Activated naive CD4-positive, alpha-beta T cell treated with anti-CD3 and anti-CD28 coated beads, Interleukin-2, amount 50 U/mL, for 24 hours (primary cell): ENCODE measurements at regions not wholly inside any gene's neighbourhood (a gene's known extent, or its start where the extent isn't known, plus 50 kb on each side); places are given as distances from the start of the nearest gene placed in this dataset.
"Not testable (repeated sequence)": the region's sequence is repeated elsewhere in the genome, so short reads cannot be mapped to it uniquely, and the experiment has no call there.

Experiments
- H3K27ac Mint-ChIP-seq: one replicate; pipeline ENCODE4 v1.8.0; 2021; ENCODE audit warnings: mild to moderate bottlenecking, mixed read lengths
- H3K27me3 Mint-ChIP-seq: one replicate; pipeline ENCODE4 v1.8.0; 2021; ENCODE audit warnings: mixed read lengths
- H3K36me3 Mint-ChIP-seq: one replicate; pipeline ENCODE4 v1.8.0; 2021; ENCODE audit warnings: mixed read lengths
- H3K4me1 Mint-ChIP-seq: one replicate; pipeline ENCODE4 v1.8.0; 2021; ENCODE audit warnings: mixed read lengths
- H3K4me3 Mint-ChIP-seq: one replicate; pipeline ENCODE4 v1.8.0; 2021; ENCODE audit warnings: mild to moderate bottlenecking, mixed read lengths
- H3K9me3 Mint-ChIP-seq: one replicate; pipeline ENCODE4 v1.8.0; 2021; ENCODE audit warnings: mixed read lengths

DNA sequence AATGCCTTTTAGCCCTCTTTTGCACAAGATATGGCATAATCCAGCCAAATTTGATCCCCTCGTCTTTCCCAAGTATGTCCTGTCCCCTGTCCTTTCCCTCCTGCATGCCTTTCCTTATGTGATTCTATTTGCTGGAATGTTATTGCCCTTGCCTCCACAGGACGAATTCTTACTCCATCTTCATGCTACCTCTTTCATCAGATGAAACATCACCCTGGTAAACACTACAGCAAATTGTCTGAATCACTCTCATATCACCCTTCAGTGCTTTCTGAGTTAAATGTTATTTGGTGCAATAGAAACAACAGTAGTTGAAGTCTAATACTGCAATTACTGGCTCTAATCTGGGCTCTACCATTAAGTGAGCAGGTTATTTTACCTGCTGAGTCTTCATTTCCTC lies 52.2 kb upstream of the FAT1 start:
- no peaks in the 10 kb centered on the region for H3K4me1 Mint-ChIP-seq
- no peaks in the 10 kb centered on the region for H3K36me3 Mint-ChIP-seq
- peaks cover 15% of the 10 kb centered on the region for H3K9me3 Mint-ChIP-seq
- H3K4me3 Mint-ChIP-seq, result no peak overlapping the region
- no peak overlapping the region for H3K27ac Mint-ChIP-seq
- H3K27me3 Mint-ChIP-seq, result no peaks in the 10 kb centered on the region

DNA sequence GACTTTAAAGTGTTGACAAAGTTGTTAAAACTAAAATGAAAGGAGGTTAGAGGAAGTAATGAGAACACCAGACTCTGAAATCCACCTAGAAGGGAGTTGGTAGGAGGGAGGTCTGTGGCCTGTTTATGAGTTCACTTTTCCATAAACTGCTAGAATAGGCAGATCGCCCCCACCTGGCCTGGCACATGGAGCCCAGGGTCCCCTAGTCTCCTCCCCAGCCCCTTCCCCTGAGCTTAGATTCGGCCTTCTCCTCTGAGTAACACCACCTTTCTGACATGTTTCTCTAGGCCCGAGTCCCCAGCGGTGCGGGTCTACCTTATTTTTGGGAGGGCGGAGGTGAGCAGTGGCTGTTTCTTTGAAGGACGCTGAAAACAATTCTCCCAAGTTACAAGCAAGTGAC lies 54.5 kb upstream of the FAT1 start:
- Mint-ChIP-seq H3K36me3 (no peaks in the 10 kb centered on the region), H3K27me3 (no peaks in the 10 kb centered on the region), H3K9me3 (peaks cover 10% of the 10 kb centered on the region), H3K27ac (no peak overlapping the region), H3K4me1 (no peaks in the 10 kb centered on the region), H3K4me3 (no peak overlapping the region)

- H3K4me1 Mint-ChIP-seq, result no peaks in the 10 kb centered on the region
- H3K27me3 Mint-ChIP-seq, result no peaks in the 10 kb centered on the region
- H3K27ac Mint-ChIP-seq, result no peak overlapping the region
- H3K36me3 Mint-ChIP-seq, result no peaks in the 10 kb centered on the region
- H3K9me3 Mint-ChIP-seq, result peaks cover 4% of the 10 kb centered on the region
- H3K4me3 Mint-ChIP-seq, result no peak overlapping the region
Measured at GRCh38 chr4:186780291-186781031, 56.8 kb upstream of the FAT1 start.

GRCh38 chr4:186781032-186781917 lies 57.6 kb upstream of the FAT1 start:
- Mint-ChIP-seq H3K36me3 (no peaks in the 10 kb centered on the region), H3K4me1 (no peaks in the 10 kb centered on the region), H3K27ac (no peak overlapping the region), H3K27me3 (no peaks in the 10 kb centered on the region), H3K9me3 (peaks cover 4% of the 10 kb centered on the region), H3K4me3 (no peak overlapping the region)

DNA sequence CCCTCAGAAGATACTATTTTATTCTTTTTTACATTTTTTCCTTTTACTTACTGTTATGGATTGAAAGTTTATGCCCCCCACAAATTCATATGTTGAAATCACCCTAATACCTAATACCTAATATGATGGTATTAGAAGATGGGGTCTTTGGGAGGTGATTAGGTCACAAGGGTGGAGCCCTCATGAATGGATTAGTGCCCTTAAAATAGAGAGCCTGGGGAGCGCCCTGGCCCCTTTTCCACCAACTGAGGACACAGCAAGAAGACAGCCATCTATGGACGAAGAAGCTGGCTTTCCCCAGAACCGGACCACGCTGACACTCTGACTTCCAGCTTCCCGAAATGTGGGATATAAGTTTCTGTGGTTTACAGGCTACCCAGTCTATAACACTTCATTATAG lies 58.6 kb upstream of the FAT1 start:
- Mint-ChIP-seq H3K9me3 (peaks cover 4% of the 10 kb centered on the region), H3K4me3 (no peak overlapping the region), H3K36me3 (no peaks in the 10 kb centered on the region), H3K4me1 (no peaks in the 10 kb centered on the region), H3K27me3 (no peaks in the 10 kb centered on the region), H3K27ac (no peak overlapping the region)

DNA sequence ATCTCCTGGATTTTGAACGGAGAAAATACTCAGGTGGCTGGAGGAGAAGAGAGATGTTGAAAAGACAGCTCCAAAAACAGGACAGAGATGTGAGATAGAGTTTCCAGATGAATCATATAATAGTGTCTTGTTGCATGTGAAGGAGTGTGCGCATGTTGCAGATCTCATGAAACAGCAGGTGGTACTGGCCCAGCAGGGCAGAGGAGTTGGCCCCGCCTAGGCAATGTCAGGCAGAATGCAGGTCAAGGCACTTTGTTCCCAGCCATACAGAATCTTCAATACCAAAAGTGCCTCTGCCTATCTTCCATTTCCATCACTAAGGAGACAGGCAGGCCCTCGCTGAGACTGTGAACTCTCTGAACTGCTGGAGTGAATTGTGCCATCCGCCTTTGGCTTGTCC lies 63.9 kb upstream of the FAT1 start:
- no peak overlapping the region for H3K4me3 Mint-ChIP-seq
- no peaks in the 10 kb centered on the region for H3K4me1 Mint-ChIP-seq
- H3K27me3 Mint-ChIP-seq, result no peaks in the 10 kb centered on the region
- H3K27ac Mint-ChIP-seq, result no peak overlapping the region
- H3K9me3 Mint-ChIP-seq, result no peaks in the 10 kb centered on the region
- H3K36me3 Mint-ChIP-seq, result no peaks in the 10 kb centered on the region

DNA sequence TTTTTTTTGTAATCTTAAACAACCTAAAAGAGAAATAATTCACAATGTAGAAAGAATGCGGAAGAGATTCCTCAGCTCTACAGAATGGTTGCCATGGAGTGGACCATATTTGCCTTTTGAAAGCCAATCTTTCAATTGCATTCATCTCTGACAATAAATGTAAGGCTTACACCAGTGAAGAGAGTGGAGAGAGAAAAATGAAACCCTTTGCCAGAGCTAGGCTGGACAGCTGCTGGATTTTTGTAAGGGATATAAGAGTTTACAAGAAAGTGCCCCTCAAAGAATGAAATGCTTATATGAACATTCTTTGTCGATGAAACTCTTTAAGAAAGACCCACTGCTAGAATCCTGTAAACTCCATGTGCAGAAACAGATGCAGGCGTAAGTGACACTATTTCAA lies 66.0 kb upstream of the FAT1 start:
- H3K9me3 Mint-ChIP-seq, result no peaks in the 10 kb centered on the region
- no peak overlapping the region for H3K27ac Mint-ChIP-seq
- H3K27me3 Mint-ChIP-seq, result no peaks in the 10 kb centered on the region
- H3K36me3 Mint-ChIP-seq, result no peaks in the 10 kb centered on the region
- no peak overlapping the region for H3K4me3 Mint-ChIP-seq
- no peaks in the 10 kb centered on the region for H3K4me1 Mint-ChIP-seq

GRCh38 chr4:186790630-186791029 lies 67.0 kb upstream of the FAT1 start:
- no peaks in the 10 kb centered on the region for H3K4me1 Mint-ChIP-seq
- no peak overlapping the region for H3K4me3 Mint-ChIP-seq
- no peaks in the 10 kb centered on the region for H3K9me3 Mint-ChIP-seq
- no peaks in the 10 kb centered on the region for H3K27me3 Mint-ChIP-seq
- H3K36me3 Mint-ChIP-seq, result no peaks in the 10 kb centered on the region
- no peak overlapping the region for H3K27ac Mint-ChIP-seq

- Mint-ChIP-seq H3K27ac (no peak overlapping the region), H3K9me3 (no peaks in the 10 kb centered on the region), H3K4me1 (no peaks in the 10 kb centered on the region), H3K36me3 (no peaks in the 10 kb centered on the region), H3K4me3 (no peak overlapping the region), H3K27me3 (no peaks in the 10 kb centered on the region)
Measured at GRCh38 chr4:186792728-186793366, 69.2 kb upstream of the FAT1 start.

DNA sequence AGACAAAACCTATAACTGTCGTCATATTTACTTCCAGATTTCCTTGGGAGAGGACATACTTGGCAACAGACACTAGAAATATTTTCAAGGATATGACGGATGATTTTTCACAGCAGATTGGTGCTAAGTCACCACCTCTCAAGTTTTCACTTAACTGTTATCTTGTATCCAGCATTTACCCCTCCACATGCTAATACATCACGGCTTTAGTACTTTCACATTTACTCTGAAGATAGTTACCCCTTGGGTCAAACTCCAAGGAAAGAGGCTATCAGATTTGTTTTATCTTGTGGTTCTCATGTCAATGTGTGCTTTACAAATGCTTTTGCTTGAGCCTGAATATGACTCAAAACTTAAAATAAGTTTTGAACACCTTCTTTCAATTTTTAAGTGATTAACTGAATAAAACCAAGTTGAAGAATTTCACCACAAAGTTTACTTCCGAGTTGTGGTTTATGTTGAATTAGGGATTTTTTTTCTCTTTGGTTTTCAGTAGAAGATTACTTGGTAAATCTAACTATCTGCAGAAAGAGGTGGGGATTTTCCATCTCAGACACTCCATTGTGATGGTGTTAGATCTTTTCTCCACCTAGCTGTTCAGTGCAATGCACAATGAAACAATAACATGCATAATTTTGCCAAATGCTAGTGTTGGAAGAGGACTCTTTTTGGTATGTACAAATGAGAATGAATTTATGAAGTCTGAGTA lies 75.4 kb upstream of the FAT1 start:
- H3K4me3 Mint-ChIP-seq, result no peak overlapping the region
- no peaks in the 10 kb centered on the region for H3K4me1 Mint-ChIP-seq
- H3K27ac Mint-ChIP-seq, result no peak overlapping the region
- no peaks in the 10 kb centered on the region for H3K36me3 Mint-ChIP-seq
- H3K27me3 Mint-ChIP-seq, result no peaks in the 10 kb centered on the region
- no peaks in the 10 kb centered on the region for H3K9me3 Mint-ChIP-seq

DNA sequence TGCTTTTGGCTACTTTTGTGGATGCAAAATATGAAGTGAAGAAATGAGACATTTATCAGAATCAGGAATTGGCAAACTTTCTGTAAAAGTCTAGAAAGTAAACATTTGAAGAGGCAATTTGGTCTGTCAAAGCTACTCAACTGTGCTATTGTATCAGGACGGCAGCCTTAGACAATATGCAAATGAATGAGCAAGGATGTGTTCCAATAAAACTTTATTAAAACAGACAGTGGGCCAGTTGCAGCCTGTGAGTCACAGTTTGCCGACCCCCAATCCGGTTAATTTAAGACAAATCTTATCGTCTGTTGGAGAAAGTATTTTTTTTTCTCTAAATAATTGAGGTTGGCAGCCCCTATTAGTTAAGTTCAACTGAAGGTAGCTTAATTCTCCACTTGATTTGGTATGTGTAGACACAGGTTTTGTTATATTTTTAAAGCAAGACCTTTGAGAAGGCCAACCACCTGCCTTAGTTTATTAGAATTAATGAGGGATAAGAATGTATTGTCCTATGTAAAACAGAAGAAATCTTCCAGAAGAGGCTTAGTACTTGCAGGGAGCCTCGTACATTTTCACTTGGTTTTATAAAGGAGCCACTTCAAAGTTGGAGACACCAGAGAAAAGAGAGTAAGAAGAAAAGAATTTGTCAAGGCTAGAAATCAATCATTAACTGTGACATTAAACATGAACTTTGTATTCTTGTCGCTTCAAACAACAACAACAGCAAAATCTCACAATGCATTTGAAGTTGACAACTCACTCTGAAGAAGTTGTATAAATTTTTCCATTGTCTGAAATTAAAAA lies 81.6 kb upstream of the FAT1 start:
- no peaks in the 10 kb centered on the region for H3K9me3 Mint-ChIP-seq
- H3K4me3 Mint-ChIP-seq, result no peak overlapping the region
- no peaks in the 10 kb centered on the region for H3K27me3 Mint-ChIP-seq
- H3K4me1 Mint-ChIP-seq, result no peaks in the 10 kb centered on the region
- no peak overlapping the region for H3K27ac Mint-ChIP-seq
- no peaks in the 10 kb centered on the region for H3K36me3 Mint-ChIP-seq

GRCh38 chr4:186805917-186806316 lies 82.3 kb upstream of the FAT1 start:
- not testable (repeated sequence) for H3K9me3 Mint-ChIP-seq, H3K27me3 Mint-ChIP-seq, H3K27ac Mint-ChIP-seq

GRCh38 chr4:186806679-186807421 lies 83.2 kb upstream of the FAT1 start:
- Mint-ChIP-seq H3K36me3 (no peaks in the 10 kb centered on the region), H3K9me3 (no peaks in the 10 kb centered on the region), H3K4me3 (no peak overlapping the region), H3K27ac (no peak overlapping the region), H3K4me1 (no peaks in the 10 kb centered on the region), H3K27me3 (no peaks in the 10 kb centered on the region)

More at GRCh38 chr4:186805917-186806316, 82.3 kb upstream of the FAT1 start:
- H3K36me3 Mint-ChIP-seq, H3K4me1 Mint-ChIP-seq, H3K4me3 Mint-ChIP-seq: not testable (repeated sequence)

- Mint-ChIP-seq H3K4me3 (no peak overlapping the region), H3K9me3 (no peaks in the 10 kb centered on the region)
Measured at GRCh38 chr4:186807808-186808629, 84.4 kb upstream of the FAT1 start.

More at GRCh38 chr4:186807808-186808629, 84.4 kb upstream of the FAT1 start:
- Mint-ChIP-seq H3K27ac (no peak overlapping the region), H3K4me1 (no peaks in the 10 kb centered on the region), H3K36me3 (no peaks in the 10 kb centered on the region), H3K27me3 (no peaks in the 10 kb centered on the region)
